T1000 (cell line): ENCODE measurements at regions not wholly inside any gene's neighbourhood (a gene's known extent, or its start where the extent isn't known, plus 50 kb on each side); places are given as distances from the start of the nearest gene placed in this dataset.
"Not testable (repeated sequence)": the region's sequence is repeated elsewhere in the genome, so short reads cannot be mapped to it uniquely, and the experiment has no call there.

ENCODE experiments used
- DNase-seq: peaks from one replicate; lab custom pipeline; 2025; ENCODE audit warnings: mixed read lengths; lab: John Stamatoyannopoulos, UW

- no peak for DNase-seq
Observed at GRCh38 chr2:21966139-21966538, 842.4 kb downstream of the TDRD15 start.

- DNase-seq = no peak
Observed at GRCh38 chr2:21970971-21971370, 847.2 kb downstream of the TDRD15 start.

- DNase-seq = no peak
Observed at GRCh38 chr2:21972586-21972985, 848.8 kb downstream of the TDRD15 start.

GRCh38 chr2:21981127-21981526 is 857.4 kb downstream of the TDRD15 start:
- DNase-seq = no peak

- DNase-seq = no peak
Observed at GRCh38 chr2:21993002-21993401, 869.2 kb downstream of the TDRD15 start.

- DNase-seq = no peak
Observed at GRCh38 chr2:21996339-21996738, 872.6 kb downstream of the TDRD15 start.

GRCh38 chr2:21999522-21999921 is 875.8 kb downstream of the TDRD15 start:
- no peak for DNase-seq

- no peak for DNase-seq
Observed at GRCh38 chr2:22002066-22002465, 878.3 kb downstream of the TDRD15 start.

- DNase-seq = no peak
Observed at GRCh38 chr2:22003270-22003669, 879.5 kb downstream of the TDRD15 start.

- DNase-seq = no peak
Observed at GRCh38 chr2:22011048-22011447, 887.3 kb downstream of the TDRD15 start.

- DNase-seq = no peak
Observed at GRCh38 chr2:22020091-22020742, 896.4 kb downstream of the TDRD15 start.

- DNase-seq = no peak
Observed at GRCh38 chr2:22027345-22028005, 903.7 kb downstream of the TDRD15 start.

- DNase-seq = no peak
Observed at GRCh38 chr2:22035361-22035830, 911.6 kb downstream of the TDRD15 start.

GRCh38 chr2:22037274-22037673 is 913.5 kb downstream of the TDRD15 start:
- no peak for DNase-seq

GRCh38 chr2:22043784-22044183 is 920.0 kb downstream of the TDRD15 start:
- DNase-seq = no peak

- no peak for DNase-seq
Observed at GRCh38 chr2:22055784-22056620, 932.2 kb downstream of the TDRD15 start.

GRCh38 chr2:22056621-22057132 is 932.9 kb downstream of the TDRD15 start:
- DNase-seq = no peak

GRCh38 chr2:22062679-22063078 is 938.9 kb downstream of the TDRD15 start:
- DNase-seq = no peak

GRCh38 chr2:22076454-22076853 is 952.7 kb downstream of the TDRD15 start:
- no peak for DNase-seq

- DNase-seq = no peak
Observed at GRCh38 chr2:22078701-22079100, 954.9 kb downstream of the TDRD15 start.

- no peak for DNase-seq
Observed at GRCh38 chr2:22079583-22079982, 955.8 kb downstream of the TDRD15 start.

GRCh38 chr2:22086726-22087125 is 963.0 kb downstream of the TDRD15 start:
- no peak for DNase-seq

GRCh38 chr2:22103617-22104016 is 979.8 kb downstream of the TDRD15 start:
- DNase-seq = not testable (repeated sequence)
